NT2/D1 (cell line): ENCODE measurements at regions not wholly inside any gene's neighbourhood (a gene's known extent, or its start where the extent isn't known, plus 50 kb on each side); places are given as distances from the start of the nearest gene placed in this dataset.

Experiments
- DNase-seq: peaks from one replicate; pipeline ENCODE4 v3.0.0-alpha.2; 2011; ENCODE audit warnings: low read depth, low spot score
- H3K27me3 ChIP-seq: 2 replicates; pipeline ENCODE4 v1.6.0; 2011; ENCODE audit warnings: mild to moderate bottlenecking; ENCODE audit not compliant: insufficient read length, insufficient read depth
- H3K36me3 ChIP-seq: 2 replicates; pipeline ENCODE4 v1.6.1; 2011; ENCODE audit warnings: mild to moderate bottlenecking, low read length, mixed read lengths; ENCODE audit not compliant: insufficient read depth, insufficient read length
- H3K4me1 ChIP-seq: 2 replicates; pipeline ENCODE4 v1.5.1; 2011; ENCODE audit not compliant: insufficient read depth, insufficient read length
- H3K4me3 ChIP-seq: 2 replicates; pipeline ENCODE4 v1.5.1; 2011; ENCODE audit warnings: low read depth; ENCODE audit not compliant: insufficient read length
- H3K9ac ChIP-seq: 2 replicates; pipeline ENCODE4 v1.6.0; 2011; ENCODE audit warnings: low read depth; ENCODE audit not compliant: insufficient read length
- H3K9me3 ChIP-seq: 2 replicates; pipeline ENCODE4 v1.5.1; 2011; ENCODE audit warnings: mild to moderate bottlenecking, low read length; ENCODE audit not compliant: insufficient read depth
- SUZ12 ChIP-seq: IDR thresholded peaks from 2 replicates; pipeline ENCODE4 v1.6.1; 2011; ENCODE audit not compliant: insufficient read length, insufficient read depth; ENCODE audit errors: extremely low read depth
- YY1 ChIP-seq: IDR thresholded peaks from 2 replicates; pipeline ENCODE4 v1.6.1; 2011; ENCODE audit not compliant: insufficient read length, insufficient read depth
- ZNF274 ChIP-seq: IDR thresholded peaks from 2 replicates; pipeline ENCODE4 v1.6.1; 2011; ENCODE audit warnings: mild to moderate bottlenecking, low read depth, low read length

DNA sequence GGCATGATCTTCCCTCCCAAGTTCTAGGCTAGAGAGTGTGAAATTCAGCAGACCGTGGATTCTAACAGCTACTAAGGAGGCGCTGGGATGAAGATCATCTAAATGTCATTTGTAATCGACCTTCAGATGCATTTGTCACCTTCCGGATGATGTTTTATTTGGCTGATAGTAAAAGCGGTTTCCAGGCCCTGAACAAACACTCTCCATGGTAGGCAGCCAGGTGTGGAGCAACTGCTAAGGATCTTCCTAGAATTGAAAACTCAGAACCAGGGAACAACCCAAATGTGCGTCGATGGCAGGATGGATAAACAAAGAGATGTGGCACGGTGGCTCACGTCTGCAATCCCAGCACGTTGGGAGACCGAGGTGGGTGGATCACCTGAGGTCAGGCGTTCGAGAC is 107.2 kb upstream of the CACNA1A start:
- no peaks in the 10 kb centered on the region for H3K9me3 ChIP-seq
- no peak overlapping the region for H3K9ac ChIP-seq
- no peaks in the 10 kb centered on the region for H3K36me3 ChIP-seq
- H3K4me3 ChIP-seq: no peak overlapping the region
- peaks cover 2% of the 10 kb centered on the region for H3K4me1 ChIP-seq
- TF ChIP-seq SUZ12 (no peak), YY1 (no peak), ZNF274 (no peak)
- no peak for DNase-seq
- H3K27me3 ChIP-seq: no peaks in the 10 kb centered on the region

DNA sequence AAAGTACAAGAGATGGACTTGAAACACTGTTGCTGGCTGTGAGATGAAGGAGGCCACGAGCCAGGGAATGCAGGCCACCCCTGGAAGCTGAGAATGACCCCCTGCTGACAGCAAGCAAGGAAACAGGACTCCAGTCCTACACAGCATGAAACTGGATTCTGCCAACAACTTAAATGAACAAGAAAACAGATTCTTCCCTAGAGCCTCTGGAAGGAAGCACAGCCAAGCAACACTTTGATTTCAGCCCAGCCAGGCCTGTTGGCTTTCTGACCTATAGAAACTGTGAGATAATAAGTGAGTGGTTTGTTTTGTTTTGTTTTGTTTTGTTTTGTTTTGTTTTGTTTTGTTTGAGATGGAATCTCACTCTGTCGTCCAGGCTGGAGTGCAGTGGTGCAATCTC is 105.3 kb upstream of the CACNA1A start:
- TF ChIP-seq SUZ12 (no peak), ZNF274 (no peak), YY1 (no peak)
- DNase-seq: no peak
- Histone ChIP-seq H3K4me3 (no peak overlapping the region), H3K36me3 (no peaks in the 10 kb centered on the region), H3K27me3 (no peaks in the 10 kb centered on the region), H3K9ac (no peak overlapping the region), H3K4me1 (peaks cover 2% of the 10 kb centered on the region), H3K9me3 (no peaks in the 10 kb centered on the region)

DNA sequence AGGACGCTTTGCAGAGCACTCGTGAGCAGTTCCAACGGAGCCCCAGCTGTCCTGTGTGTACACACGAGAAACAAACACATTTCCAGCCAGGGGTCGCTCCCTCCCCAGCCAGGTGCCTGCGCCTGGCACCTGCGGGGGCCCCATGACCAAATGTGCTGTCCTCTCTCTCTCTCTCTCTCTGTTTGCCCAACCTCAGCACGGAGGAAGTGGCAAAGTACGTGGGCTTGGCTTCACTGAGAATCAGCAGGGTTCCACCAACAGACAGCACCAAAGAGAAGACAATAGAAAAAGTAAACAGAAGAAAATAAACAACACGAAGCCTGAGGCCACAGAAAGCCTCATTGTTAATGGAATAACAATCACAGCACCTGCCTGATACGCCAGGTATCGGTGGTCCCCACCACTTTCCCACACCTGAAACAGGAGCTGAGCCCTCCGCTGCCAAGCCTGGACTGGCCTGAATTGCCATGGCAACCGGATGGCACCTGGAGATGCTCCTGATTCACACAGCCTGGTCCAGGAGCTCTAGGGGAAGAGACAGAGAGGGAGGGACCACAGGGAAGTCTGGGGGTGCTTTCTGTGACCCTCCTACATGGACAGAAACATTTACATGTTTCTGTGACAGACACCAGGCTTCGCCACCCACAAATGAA is 103.9 kb upstream of the CACNA1A start:
- H3K27me3 ChIP-seq: no peaks in the 10 kb centered on the region
- TF ChIP-seq YY1: no peak
- no peak for TF ChIP-seq ZNF274
- no peak for TF ChIP-seq SUZ12
- no peaks in the 10 kb centered on the region for H3K4me1 ChIP-seq
- no peak overlapping the region for H3K4me3 ChIP-seq
- no peaks in the 10 kb centered on the region for H3K36me3 ChIP-seq
- no peak overlapping the region for H3K9ac ChIP-seq
- no peaks in the 10 kb centered on the region for H3K9me3 ChIP-seq
- DNase-seq: no peak

GRCh38 chr19:13606156-13606555 is 99.9 kb upstream of the CACNA1A start:
- Histone ChIP-seq H3K9ac (no peak overlapping the region), H3K36me3 (no peaks in the 10 kb centered on the region), H3K4me3 (no peak overlapping the region), H3K9me3 (no peaks in the 10 kb centered on the region), H3K27me3 (no peaks in the 10 kb centered on the region), H3K4me1 (no peaks in the 10 kb centered on the region)
- no peak for TF ChIP-seq ZNF274
- TF ChIP-seq YY1: no peak
- DNase-seq: no peak

- H3K27me3 ChIP-seq: no peaks in the 10 kb centered on the region
- no peak for DNase-seq
- no peak overlapping the region for H3K4me3 ChIP-seq
Observed at GRCh38 chr19:13604902-13605586, 98.8 kb upstream of the CACNA1A start.

DNA sequence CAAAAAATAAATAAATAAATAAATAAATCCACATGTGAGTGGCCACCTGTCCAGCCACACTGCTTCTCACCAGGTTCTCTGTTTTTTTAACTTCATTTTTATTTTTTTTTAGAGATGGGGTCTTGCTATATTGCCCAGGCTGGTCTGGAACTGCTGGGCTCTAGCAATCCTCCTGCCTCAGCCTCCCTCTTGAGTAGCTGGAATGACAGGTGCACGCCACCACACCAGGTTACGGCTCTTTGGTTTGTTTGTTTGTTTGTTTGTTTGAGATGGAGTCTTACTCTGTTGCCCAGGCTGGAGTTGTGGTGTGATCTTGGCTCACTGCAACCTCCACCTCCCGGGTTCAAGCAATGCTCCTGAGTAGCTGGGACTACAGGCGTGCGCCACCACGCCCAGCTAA is 94.5 kb upstream of the CACNA1A start:
- Histone ChIP-seq H3K9ac (no peak overlapping the region), H3K4me3 (no peak overlapping the region), H3K4me1 (peaks cover 2% of the 10 kb centered on the region), H3K9me3 (no peaks in the 10 kb centered on the region), H3K27me3 (no peaks in the 10 kb centered on the region), H3K36me3 (no peaks in the 10 kb centered on the region)
- no peak for DNase-seq
- TF ChIP-seq ZNF274 (no peak), YY1 (no peak)

More at GRCh38 chr19:13604902-13605586, 98.8 kb upstream of the CACNA1A start:
- H3K36me3 ChIP-seq: no peaks in the 10 kb centered on the region
- no peaks in the 10 kb centered on the region for H3K4me1 ChIP-seq
- TF ChIP-seq SUZ12: no peak
- no peak for TF ChIP-seq ZNF274
- no peak for TF ChIP-seq YY1
- H3K9ac ChIP-seq: peak overlapping the region; percentile 16
- no peaks in the 10 kb centered on the region for H3K9me3 ChIP-seq

DNA sequence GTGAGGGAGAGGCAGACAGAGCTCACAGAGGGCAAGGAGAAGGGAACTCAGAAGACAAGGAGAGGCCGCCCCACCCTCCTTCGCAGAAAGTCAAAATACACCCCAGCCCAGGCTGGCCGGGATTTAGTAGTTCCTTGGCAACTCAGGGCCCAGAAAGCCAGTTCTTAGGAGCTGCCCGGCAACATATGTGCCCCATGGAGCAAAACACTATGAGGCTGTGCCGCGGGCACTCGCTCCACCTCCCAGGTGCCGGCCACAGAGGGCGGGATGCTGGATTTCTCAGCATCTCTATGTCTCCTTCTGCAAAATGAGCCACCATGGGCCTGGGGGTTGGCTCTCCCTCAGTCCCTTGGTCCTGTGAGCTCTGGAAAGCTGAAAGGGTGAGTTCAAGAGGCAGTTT is 93.8 kb upstream of the CACNA1A start:
- DNase-seq: no peak
- no peaks in the 10 kb centered on the region for H3K36me3 ChIP-seq
- TF ChIP-seq SUZ12 (no peak), ZNF274 (no peak), YY1 (no peak)
- H3K27me3 ChIP-seq: no peaks in the 10 kb centered on the region
- no peaks in the 10 kb centered on the region for H3K9me3 ChIP-seq
- H3K9ac ChIP-seq: no peak overlapping the region
- H3K4me1 ChIP-seq: peaks cover 2% of the 10 kb centered on the region
- H3K4me3 ChIP-seq: no peak overlapping the region

GRCh38 chr19:13599681-13600080 is 93.4 kb upstream of the CACNA1A start:
- peaks cover 2% of the 10 kb centered on the region for H3K4me1 ChIP-seq
- no peak for DNase-seq
- no peaks in the 10 kb centered on the region for H3K9me3 ChIP-seq
- no peak for TF ChIP-seq ZNF274
- TF ChIP-seq YY1: no peak
- TF ChIP-seq SUZ12: no peak
- H3K4me3 ChIP-seq: no peak overlapping the region
- no peak overlapping the region for H3K9ac ChIP-seq
- H3K36me3 ChIP-seq: no peaks in the 10 kb centered on the region
- no peaks in the 10 kb centered on the region for H3K27me3 ChIP-seq
